Naive thymus-derived CD4-positive, alpha-beta T cell (primary cell): ENCODE measurements at regions not wholly inside any gene's neighbourhood (a gene's known extent, or its start where the extent isn't known, plus 50 kb on each side); places are given as distances from the start of the nearest gene placed in this dataset.

ENCODE experiments used
- ATAC-seq: fragments of 150-1000 bp; cut with Tn5 transposase; 2 replicates; pipeline ENCODE4 v1.10.0; 2021; ENCODE audit warnings: mild to moderate bottlenecking, moderate library complexity
- CTCF ChIA-PET: fragments of 350-600 bp; sonication (Branson Sonifier 250); formaldehyde crosslinking; loops from one replicate; lab custom pipeline; 2021; ENCODE audit warnings: antibody characterized with exemption; lab: Charles Lee
- POLR2A ChIA-PET: fragments of 350-600 bp; sonication (Branson Sonifier 250); formaldehyde crosslinking; loops from one replicate; lab custom pipeline; 2021; ENCODE audit warnings: antibody characterized with exemption, inconsistent platforms; lab: Charles Lee
- DNase-seq, 9 donors: peaks; one replicate each; pipeline versions ENCODE4 v3.0.0 to v3.0.0-alpha.2; 2020 to 2022; ENCODE audit warnings: mixed read lengths in 1 of 9
- H3K27ac ChIP-seq: one replicate; pipeline ENCODE4 v1.7.0; 2013; ENCODE audit warnings: mild to moderate bottlenecking, low read depth, low read length, moderate library complexity
- H3K27me3 ChIP-seq, 2 donors: one replicate each; pipeline ENCODE4 v1.7.0; 2013; ENCODE audit warnings: low read length in 2 of 2, mild to moderate bottlenecking in 2 of 2, moderate library complexity in 2 of 2; ENCODE audit not compliant: control insufficient read depth in 2 of 2, insufficient read depth in 2 of 2
- H3K36me3 ChIP-seq, 3 experiments: 1 replicate in 2 of 3; 2 replicates in 1 of 3; pipeline ENCODE4 v1.7.0; 2013; ENCODE audit warnings: low read length in 3 of 3, mild to moderate bottlenecking in 3 of 3, moderate library complexity in 1 of 3; ENCODE audit not compliant: insufficient read depth in 3 of 3, control insufficient read depth in 2 of 3
- H3K4me1 ChIP-seq, 2 donors: one replicate each; pipeline ENCODE4 v1.7.0; 2013; ENCODE audit warnings: low read length in 2 of 2, mild to moderate bottlenecking in 2 of 2, moderate library complexity in 1 of 2; ENCODE audit not compliant: control insufficient read depth in 2 of 2, insufficient read depth in 2 of 2
- H3K4me3 ChIP-seq: 2 replicates; pipeline ENCODE4 v1.7.0; 2013; ENCODE audit warnings: mild to moderate bottlenecking, low read length
- H3K9me3 ChIP-seq, 3 experiments: 1 replicate in 2 of 3; 2 replicates in 1 of 3; pipeline ENCODE4 v1.7.0; 2013; ENCODE audit warnings: low read length in 3 of 3; ENCODE audit not compliant: control insufficient read depth in 2 of 3
- H3K27ac Mint-ChIP-seq, 9 donors: one replicate each; pipeline ENCODE4 v1.8.0; 2020 to 2022; ENCODE audit warnings: mixed read lengths in 9 of 9, mild to moderate bottlenecking in 8 of 9, moderate library complexity in 5 of 9, inconsistent platforms in 2 of 9
- H3K27me3 Mint-ChIP-seq, 5 donors: one replicate each; pipeline ENCODE4 v1.8.0; 2021 to 2022; ENCODE audit warnings: mixed read lengths in 5 of 5, mild to moderate bottlenecking in 1 of 5
- H3K36me3 Mint-ChIP-seq, 5 donors: one replicate each; pipeline ENCODE4 v1.8.0; 2020 to 2022; ENCODE audit warnings: mixed read lengths in 5 of 5, mild to moderate bottlenecking in 3 of 5, inconsistent platforms in 1 of 5
- H3K4me1 Mint-ChIP-seq, 7 donors: one replicate each; pipeline ENCODE4 v1.8.0; 2020 to 2022; ENCODE audit warnings: mixed read lengths in 7 of 7, mild to moderate bottlenecking in 3 of 7, inconsistent platforms in 1 of 7
- H3K4me3 Mint-ChIP-seq, 10 donors: one replicate each; pipeline ENCODE4 v1.8.0; 2020 to 2022; ENCODE audit warnings: mild to moderate bottlenecking in 10 of 10, mixed read lengths in 10 of 10, moderate library complexity in 6 of 10, inconsistent platforms in 2 of 10
- H3K9me3 Mint-ChIP-seq, 11 donors: one replicate each; pipeline ENCODE4 v1.8.0; 2020 to 2022; ENCODE audit warnings: mixed read lengths in 11 of 11, mild to moderate bottlenecking in 4 of 11, inconsistent platforms in 1 of 11, moderate library complexity in 1 of 11
- intact Hi-C, 2 donors: fragments of 100-400 bp; cut with micrococcal nuclease; formaldehyde crosslinking; loops; one replicate each; pipeline ENCODE4 v1.15.1; 2023

DNA sequence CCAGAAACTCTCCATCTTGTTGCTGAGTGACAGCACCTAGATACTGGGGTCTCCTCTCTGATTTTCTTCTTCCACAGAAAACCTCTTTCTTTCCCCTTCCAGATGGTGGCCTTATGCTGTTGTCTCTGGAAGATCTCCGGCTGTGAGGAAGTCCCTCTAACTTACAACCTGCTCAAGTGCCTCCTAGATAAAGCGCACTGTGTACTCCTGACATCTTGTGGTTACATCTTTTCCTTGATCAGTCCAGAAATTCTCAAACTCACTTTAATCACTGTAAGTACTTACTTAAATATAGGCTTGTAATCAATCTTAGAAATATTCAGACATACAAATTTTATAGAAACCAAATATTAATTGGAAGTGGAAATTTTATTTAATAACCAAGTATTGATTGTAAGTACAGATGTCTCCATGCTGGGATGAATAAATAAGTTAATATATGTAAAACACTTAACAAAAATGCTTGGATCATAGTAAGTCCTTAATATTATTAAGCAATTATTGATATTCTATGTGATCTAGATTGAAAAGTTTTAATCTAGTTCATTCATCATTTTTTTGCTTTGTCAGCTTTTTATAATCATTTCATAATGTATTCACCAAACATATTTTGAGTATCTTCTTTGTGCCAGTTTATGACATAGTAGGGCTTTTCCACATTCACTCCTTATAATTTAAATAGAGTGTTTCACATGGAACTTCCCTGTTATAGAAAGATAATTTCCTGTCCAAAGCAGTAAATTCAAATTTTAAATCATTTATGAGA, 1381.4 kb upstream of the CDH6 start:
- Mint-ChIP-seq H3K27me3 (no peaks in the 10 kb centered on the region), H3K27ac (no peak overlapping the region), H3K36me3 (no peaks in the 10 kb centered on the region), H3K4me1 (no peaks in the 10 kb centered on the region), H3K4me3 (no peak overlapping the region), H3K9me3 (peaks cover 0 to 27% (median 6%) of the 10 kb centered on the region in 11 donors)
- POLR2A ChIA-PET, result no interaction called here
- no peak for ATAC-seq
- Histone ChIP-seq H3K27ac (no peak overlapping the region), H3K36me3 (no peaks in the 10 kb centered on the region), H3K4me3 (no peak overlapping the region), H3K9me3 (no peaks in the 10 kb centered on the region), H3K27me3 (no peaks in the 10 kb centered on the region), H3K4me1 (no peaks in the 10 kb centered on the region)
- CTCF ChIA-PET, result no interaction called here
- intact Hi-C loops, result no loop called here
- no peak for DNase-seq

DNA sequence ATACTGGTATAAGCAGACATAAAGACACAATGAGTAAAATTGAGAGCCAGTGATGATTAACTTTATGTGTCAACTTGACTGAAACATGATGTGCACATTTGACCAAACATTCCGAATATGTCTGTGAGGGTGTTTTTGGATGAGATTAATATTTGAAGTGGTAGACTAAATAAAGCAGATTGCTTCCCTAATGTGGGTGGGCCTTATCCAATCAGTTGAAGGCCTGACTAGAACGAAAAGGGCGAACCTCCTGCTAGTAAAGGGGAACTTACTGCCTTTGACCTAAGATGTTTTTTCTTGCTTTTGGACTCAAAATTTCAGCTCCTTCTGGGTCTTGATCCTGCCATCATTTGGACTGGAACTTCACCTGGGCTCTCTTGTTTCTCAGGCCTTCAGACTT, 1387.7 kb upstream of the CDH6 start:
- Histone ChIP-seq H3K9me3 (no peaks in the 10 kb centered on the region), H3K4me3 (no peak overlapping the region), H3K27me3 (no peaks in the 10 kb centered on the region), H3K4me1 (no peaks in the 10 kb centered on the region), H3K27ac (no peak overlapping the region), H3K36me3 (no peaks in the 10 kb centered on the region)
- Mint-ChIP-seq H3K4me3 (no peak overlapping the region), H3K27ac (no peak overlapping the region), H3K36me3 (no peaks in the 10 kb centered on the region), H3K4me1 (no peaks in the 10 kb centered on the region), H3K27me3 (no peaks in the 10 kb centered on the region), H3K9me3 (peaks cover 0 to 33% (median 3%) of the 10 kb centered on the region in 11 donors)
- DNase-seq (no peak), ATAC-seq (no peak)
- ChIA-PET POLR2A (no interaction called here), CTCF (no interaction called here)
- intact Hi-C loops, result no loop called here

DNA sequence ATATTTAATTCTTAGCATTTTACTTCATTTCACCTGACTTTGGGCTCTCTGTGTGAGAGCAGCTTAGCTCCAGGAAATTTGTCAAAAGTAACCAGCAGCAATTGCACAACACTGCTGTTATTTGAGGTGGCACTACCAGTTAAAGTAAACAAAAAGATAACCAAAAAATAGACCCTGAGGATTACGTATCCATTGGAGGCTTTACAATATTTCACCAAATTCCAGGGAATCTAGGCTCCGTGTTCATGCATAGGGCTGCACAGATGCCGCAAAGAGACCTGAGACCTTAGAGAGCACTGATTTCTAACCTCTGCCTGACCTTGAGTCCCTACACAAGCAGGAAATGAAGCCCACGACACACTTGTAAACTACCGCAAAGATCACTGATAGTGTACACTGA, 1392.7 kb upstream of the CDH6 start:
- ChIA-PET POLR2A (no interaction called here), CTCF (no interaction called here)
- Histone ChIP-seq H3K4me1 (no peaks in the 10 kb centered on the region), H3K4me3 (no peak overlapping the region), H3K27ac (no peak overlapping the region), H3K27me3 (no peaks in the 10 kb centered on the region), H3K36me3 (no peaks in the 10 kb centered on the region), H3K9me3 (no peaks in the 10 kb centered on the region)
- no peak for ATAC-seq
- H3K27ac Mint-ChIP-seq, result no peak overlapping the region
- H3K27me3 Mint-ChIP-seq, result no peaks in the 10 kb centered on the region
- H3K4me3 Mint-ChIP-seq, result no peak overlapping the region
- H3K9me3 Mint-ChIP-seq, result peaks cover 0 to 21% (median 6%) of the 10 kb centered on the region in 11 donors
- no peak for DNase-seq
- intact Hi-C loops, result no loop called here
- H3K36me3 Mint-ChIP-seq, result no peaks in the 10 kb centered on the region
- no peaks in the 10 kb centered on the region for H3K4me1 Mint-ChIP-seq

DNA sequence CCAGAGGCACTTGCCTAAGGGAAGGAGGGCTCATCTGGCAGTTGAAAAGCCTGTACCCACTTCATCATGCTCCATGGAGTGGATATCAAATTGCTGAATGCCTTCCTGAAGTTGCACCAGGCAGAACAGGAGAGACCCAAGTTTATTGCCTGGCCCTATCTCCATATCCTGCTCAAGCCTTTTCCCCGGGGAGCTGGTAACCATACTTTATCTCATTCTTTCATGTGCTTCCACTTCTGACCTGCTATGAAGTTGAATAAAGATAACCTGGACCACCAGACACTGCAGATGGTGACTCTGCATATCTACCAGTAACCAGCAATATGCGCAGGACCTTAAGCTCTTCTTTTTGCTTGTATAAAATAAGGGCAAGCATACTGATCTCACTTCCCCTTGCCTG, 1397.5 kb upstream of the CDH6 start:
- POLR2A ChIA-PET, result no interaction called here
- no peak overlapping the region for H3K4me3 Mint-ChIP-seq
- CTCF ChIA-PET, result no interaction called here
- H3K4me1 ChIP-seq, result no peaks in the 10 kb centered on the region
- peaks cover 0 to 26% (median 6%) of the 10 kb centered on the region in 11 donors for H3K9me3 Mint-ChIP-seq
- H3K27me3 Mint-ChIP-seq, result no peaks in the 10 kb centered on the region
- H3K27me3 ChIP-seq, result no peaks in the 10 kb centered on the region
- no peaks in the 10 kb centered on the region for H3K36me3 ChIP-seq
- no peak overlapping the region for H3K27ac ChIP-seq
- H3K27ac Mint-ChIP-seq, result peak overlapping the region in 1 of 9 donors; percentile 51
- DNase-seq, result no peak
- no peak overlapping the region for H3K4me3 ChIP-seq
- no peaks in the 10 kb centered on the region for H3K36me3 Mint-ChIP-seq
- no peaks in the 10 kb centered on the region for H3K4me1 Mint-ChIP-seq
- intact Hi-C loops, result no loop called here
- no peaks in the 10 kb centered on the region for H3K9me3 ChIP-seq
- no peak for ATAC-seq

DNA sequence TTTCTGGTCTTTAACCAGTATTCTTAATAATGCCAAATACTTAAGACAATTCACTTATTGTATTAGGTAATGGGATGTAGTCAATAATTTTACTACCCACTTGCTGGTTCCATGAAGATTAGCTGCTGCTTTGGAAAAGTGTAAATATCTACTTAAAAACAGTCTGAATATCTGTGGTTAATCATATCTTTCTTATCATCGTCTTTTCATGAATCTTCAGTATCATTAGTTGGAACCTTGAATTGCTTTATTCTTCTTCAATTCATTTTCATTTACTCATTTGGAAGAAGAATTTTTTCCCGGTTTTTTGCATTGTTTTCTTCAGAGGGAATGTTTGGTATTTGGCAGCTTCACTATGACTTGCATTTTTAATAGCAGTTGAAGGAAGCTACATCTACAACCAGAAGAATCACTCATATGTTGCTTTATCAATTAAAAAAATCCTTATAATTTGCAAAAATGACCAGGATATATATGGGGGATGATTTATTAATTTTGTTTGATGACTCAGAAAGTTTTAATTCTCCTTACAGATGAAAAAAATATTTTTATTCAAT, 1398.3 kb upstream of the CDH6 start:
- H3K4me3 ChIP-seq, result no peak overlapping the region
- POLR2A ChIA-PET, result no interaction called here
- DNase-seq (no peak), ATAC-seq (no peak)
- no peak overlapping the region for H3K27ac ChIP-seq
- CTCF ChIA-PET, result no interaction called here
- H3K4me1 ChIP-seq, result no peaks in the 10 kb centered on the region
- Mint-ChIP-seq H3K27me3 (no peaks in the 10 kb centered on the region), H3K9me3 (peaks cover 0 to 18% (median 4%) of the 10 kb centered on the region in 11 donors), H3K27ac (no peak overlapping the region), H3K36me3 (no peaks in the 10 kb centered on the region), H3K4me1 (no peaks in the 10 kb centered on the region), H3K4me3 (no peak overlapping the region)
- no peaks in the 10 kb centered on the region for H3K36me3 ChIP-seq
- intact Hi-C loops, result no loop called here
- H3K9me3 ChIP-seq, result no peaks in the 10 kb centered on the region
- H3K27me3 ChIP-seq, result no peaks in the 10 kb centered on the region

DNA sequence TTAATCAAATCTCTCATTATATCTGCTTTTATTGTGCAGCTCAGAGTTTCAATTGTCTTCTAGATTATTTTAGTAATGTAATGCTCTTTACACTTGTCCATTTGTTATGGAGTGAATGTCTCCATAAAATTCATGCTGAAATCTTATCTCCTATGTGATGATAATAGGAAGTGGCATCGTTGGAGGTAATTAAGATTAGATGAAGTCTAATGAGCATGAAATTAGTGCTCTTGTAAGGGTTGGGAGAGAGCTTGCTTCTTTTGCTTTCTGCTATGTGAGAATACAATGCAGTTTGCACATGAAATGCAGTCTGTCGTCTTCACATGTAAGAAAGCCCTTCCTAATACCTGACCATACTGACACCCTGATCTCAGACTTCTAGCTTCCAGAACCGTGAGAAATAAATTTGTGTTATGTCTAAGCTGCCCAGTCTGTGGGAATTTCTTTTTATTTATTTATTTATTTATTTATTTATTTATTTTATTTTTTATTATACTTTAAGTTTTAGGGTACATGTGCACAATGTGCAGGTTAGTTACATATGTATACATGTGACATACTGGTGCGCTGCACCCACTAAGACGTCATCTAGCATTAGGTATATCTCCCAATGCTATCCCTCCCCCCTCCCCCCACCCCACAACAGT, 1399.2 kb upstream of the CDH6 start:
- H3K4me3 Mint-ChIP-seq, result no peak overlapping the region
- Histone ChIP-seq H3K36me3 (no peaks in the 10 kb centered on the region), H3K4me3 (no peak overlapping the region), H3K27me3 (no peaks in the 10 kb centered on the region), H3K27ac (no peak overlapping the region), H3K9me3 (peaks cover 0 to 1% (median 0%) of the 10 kb centered on the region in 3 experiments), H3K4me1 (no peaks in the 10 kb centered on the region)
- no peaks in the 10 kb centered on the region for H3K4me1 Mint-ChIP-seq
- H3K36me3 Mint-ChIP-seq, result no peaks in the 10 kb centered on the region
- H3K27me3 Mint-ChIP-seq, result no peaks in the 10 kb centered on the region
- intact Hi-C loops, result no loop called here
- CTCF ChIA-PET, result no interaction called here
- H3K27ac Mint-ChIP-seq, result no peak overlapping the region
- no peak for DNase-seq
- H3K9me3 Mint-ChIP-seq, result peaks cover 0 to 18% (median 4%) of the 10 kb centered on the region in 11 donors
- ATAC-seq, result no peak
- POLR2A ChIA-PET, result no interaction called here
